ENCODE measurements at regions not wholly inside any gene's neighbourhood (a gene's known extent, or its start where the extent isn't known, plus 50 kb on each side); places are given as distances from the start of the nearest gene placed in this dataset.

DNA sequence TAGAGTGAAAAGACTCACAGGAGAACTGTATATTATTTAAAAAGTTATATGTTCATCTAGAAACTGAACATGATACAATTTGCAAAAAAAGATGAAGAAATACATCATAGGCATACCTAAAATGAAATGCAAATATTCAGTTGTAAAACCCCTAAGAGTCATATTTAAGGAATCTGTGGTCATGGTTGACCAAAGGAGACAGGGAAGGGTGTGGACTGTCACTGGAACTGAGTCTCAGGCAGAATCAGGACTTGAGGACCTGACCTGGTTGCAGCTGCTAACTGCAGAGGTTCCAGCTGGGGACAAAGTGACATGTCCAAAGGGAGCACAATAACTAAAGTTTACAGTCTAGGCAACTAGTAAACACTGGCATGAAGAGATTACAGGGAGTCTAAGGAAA lies 211.3 kb upstream of the RAG2 start:
- no peaks in the 10 kb centered on the region for H4K20me1 ChIP-seq (ENCODE audit: control insufficient read depth, insufficient read depth)
- H2AFZ ChIP-seq (ENCODE audit: control insufficient read depth, low read depth, low read length), result no peak overlapping the region
- TF ChIP-seq NR2C2 (IDR thresholded peaks at IDR 0.05; ENCODE audit: borderline replicate concordance, control insufficient read depth, insufficient read length, low read depth) (no peak), ATF3 (IDR thresholded peaks at IDR 0.05; ENCODE audit: borderline replicate concordance, extremely low read depth, low read depth, low read length) (no peak), BACH1 (IDR thresholded peaks at IDR 0.05; ENCODE audit: borderline replicate concordance) (no peak), ZNF207 (IDR thresholded peaks at IDR 0.05; ENCODE audit: borderline replicate concordance) (no peak), NR2C1 (IDR thresholded peaks at IDR 0.05) (no peak), CHD1 (IDR thresholded peaks at IDR 0.05; ENCODE audit: low read depth, low read length) (no peak), MLLT1 (IDR thresholded peaks at IDR 0.05) (no peak), SUZ12 (IDR thresholded peaks at IDR 0.05; ENCODE audit: unreplicated experiment) (no peak), CBX5 (IDR thresholded peaks at IDR 0.05; ENCODE audit: low read depth) (no peak)
- TF ChIP-seq, protein P1, sequence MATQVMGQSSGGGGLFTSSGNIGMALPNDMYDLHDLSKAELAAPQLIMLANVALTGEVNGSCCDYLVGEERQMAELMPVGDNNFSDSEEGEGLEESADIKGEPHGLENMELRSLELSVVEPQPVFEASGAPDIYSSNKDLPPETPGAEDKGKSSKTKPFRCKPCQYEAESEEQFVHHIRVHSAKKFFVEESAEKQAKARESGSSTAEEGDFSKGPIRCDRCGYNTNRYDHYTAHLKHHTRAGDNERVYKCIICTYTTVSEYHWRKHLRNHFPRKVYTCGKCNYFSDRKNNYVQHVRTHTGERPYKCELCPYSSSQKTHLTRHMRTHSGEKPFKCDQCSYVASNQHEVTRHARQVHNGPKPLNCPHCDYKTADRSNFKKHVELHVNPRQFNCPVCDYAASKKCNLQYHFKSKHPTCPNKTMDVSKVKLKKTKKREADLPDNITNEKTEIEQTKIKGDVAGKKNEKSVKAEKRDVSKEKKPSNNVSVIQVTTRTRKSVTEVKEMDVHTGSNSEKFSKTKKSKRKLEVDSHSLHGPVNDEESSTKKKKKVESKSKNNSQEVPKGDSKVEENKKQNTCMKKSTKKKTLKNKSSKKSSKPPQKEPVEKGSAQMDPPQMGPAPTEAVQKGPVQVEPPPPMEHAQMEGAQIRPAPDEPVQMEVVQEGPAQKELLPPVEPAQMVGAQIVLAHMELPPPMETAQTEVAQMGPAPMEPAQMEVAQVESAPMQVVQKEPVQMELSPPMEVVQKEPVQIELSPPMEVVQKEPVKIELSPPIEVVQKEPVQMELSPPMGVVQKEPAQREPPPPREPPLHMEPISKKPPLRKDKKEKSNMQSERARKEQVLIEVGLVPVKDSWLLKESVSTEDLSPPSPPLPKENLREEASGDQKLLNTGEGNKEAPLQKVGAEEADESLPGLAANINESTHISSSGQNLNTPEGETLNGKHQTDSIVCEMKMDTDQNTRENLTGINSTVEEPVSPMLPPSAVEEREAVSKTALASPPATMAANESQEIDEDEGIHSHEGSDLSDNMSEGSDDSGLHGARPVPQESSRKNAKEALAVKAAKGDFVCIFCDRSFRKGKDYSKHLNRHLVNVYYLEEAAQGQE (IDR thresholded peaks at IDR 0.05; ENCODE audit: low read depth, low read length), result no peak
- TF ChIP-seq, protein P2, sequence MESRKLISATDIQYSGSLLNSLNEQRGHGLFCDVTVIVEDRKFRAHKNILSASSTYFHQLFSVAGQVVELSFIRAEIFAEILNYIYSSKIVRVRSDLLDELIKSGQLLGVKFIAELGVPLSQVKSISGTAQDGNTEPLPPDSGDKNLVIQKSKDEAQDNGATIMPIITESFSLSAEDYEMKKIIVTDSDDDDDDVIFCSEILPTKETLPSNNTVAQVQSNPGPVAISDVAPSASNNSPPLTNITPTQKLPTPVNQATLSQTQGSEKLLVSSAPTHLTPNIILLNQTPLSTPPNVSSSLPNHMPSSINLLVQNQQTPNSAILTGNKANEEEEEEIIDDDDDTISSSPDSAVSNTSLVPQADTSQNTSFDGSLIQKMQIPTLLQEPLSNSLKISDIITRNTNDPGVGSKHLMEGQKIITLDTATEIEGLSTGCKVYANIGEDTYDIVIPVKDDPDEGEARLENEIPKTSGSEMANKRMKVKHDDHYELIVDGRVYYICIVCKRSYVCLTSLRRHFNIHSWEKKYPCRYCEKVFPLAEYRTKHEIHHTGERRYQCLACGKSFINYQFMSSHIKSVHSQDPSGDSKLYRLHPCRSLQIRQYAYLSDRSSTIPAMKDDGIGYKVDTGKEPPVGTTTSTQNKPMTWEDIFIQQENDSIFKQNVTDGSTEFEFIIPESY (IDR thresholded peaks at IDR 0.05), result no peak
- TF ChIP-seq, protein P3, sequence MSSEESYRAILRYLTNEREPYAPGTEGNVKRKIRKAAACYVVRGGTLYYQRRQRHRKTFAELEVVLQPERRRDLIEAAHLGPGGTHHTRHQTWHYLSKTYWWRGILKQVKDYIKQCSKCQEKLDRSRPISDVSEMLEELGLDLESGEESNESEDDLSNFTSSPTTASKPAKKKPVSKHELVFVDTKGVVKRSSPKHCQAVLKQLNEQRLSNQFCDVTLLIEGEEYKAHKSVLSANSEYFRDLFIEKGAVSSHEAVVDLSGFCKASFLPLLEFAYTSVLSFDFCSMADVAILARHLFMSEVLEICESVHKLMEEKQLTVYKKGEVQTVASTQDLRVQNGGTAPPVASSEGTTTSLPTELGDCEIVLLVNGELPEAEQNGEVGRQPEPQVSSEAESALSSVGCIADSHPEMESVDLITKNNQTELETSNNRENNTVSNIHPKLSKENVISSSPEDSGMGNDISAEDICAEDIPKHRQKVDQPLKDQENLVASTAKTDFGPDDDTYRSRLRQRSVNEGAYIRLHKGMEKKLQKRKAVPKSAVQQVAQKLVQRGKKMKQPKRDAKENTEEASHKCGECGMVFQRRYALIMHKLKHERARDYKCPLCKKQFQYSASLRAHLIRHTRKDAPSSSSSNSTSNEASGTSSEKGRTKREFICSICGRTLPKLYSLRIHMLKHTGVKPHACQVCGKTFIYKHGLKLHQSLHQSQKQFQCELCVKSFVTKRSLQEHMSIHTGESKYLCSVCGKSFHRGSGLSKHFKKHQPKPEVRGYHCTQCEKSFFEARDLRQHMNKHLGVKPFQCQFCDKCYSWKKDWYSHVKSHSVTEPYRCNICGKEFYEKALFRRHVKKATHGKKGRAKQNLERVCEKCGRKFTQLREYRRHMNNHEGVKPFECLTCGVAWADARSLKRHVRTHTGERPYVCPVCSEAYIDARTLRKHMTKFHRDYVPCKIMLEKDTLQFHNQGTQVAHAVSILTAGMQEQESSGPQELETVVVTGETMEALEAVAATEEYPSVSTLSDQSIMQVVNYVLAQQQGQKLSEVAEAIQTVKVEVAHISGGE (CRISPR knock-in tag; IDR thresholded peaks at IDR 0.05), result no peak
- no peaks in the 10 kb centered on the region for H3K9me3 ChIP-seq (replicated peaks; ENCODE audit: control insufficient read depth, insufficient read depth, low read length)
- intact Hi-C loops (cut with micrococcal nuclease; ENCODE audit: unreplicated experiment) (no loop called here), in situ Hi-C loops (cut with MboI) (no loop called here)
- no peak overlapping the region for H3K4me2 ChIP-seq (ENCODE audit: control insufficient read depth, insufficient read depth)
- DNase-seq (ENCODE audit: low read depth, low spot score), result no peak
- H3K27me3 ChIP-seq (replicated peaks in 1 of 2; ENCODE audit: control insufficient read depth in 2 of 2, insufficient read depth in 2 of 2, low read length in 1 of 2), result no peaks in the 10 kb centered on the region
- H3K36me3 ChIP-seq (ENCODE audit: control insufficient read depth in 2 of 2, insufficient read depth in 2 of 2, low read length in 1 of 2), result no peaks in the 10 kb centered on the region
- no peaks in the 10 kb centered on the region for H3K4me1 ChIP-seq (ENCODE audit: control insufficient read depth, insufficient read depth, low read length)
- CTCF ChIA-PET, result no interaction called here
- no peak overlapping the region for H3K9ac ChIP-seq (ENCODE audit: control insufficient read depth, insufficient read depth, low read length)
- RAD21 ChIA-PET (ENCODE audit: unreplicated experiment), result no interaction called here
- FAIRE-seq, result no peak
- H3K27ac ChIP-seq (ENCODE audit: control insufficient read depth, insufficient read depth), result no peak overlapping the region
- SMC1A ChIA-PET (ENCODE audit: uncharacterized antibody, unreplicated experiment), result no interaction called here
- POLR2A ChIA-PET, result no interaction called here
- no TSS peak for BruUV-seq (replicated peaks)
- no peak overlapping the region for H3K4me3 ChIP-seq
- H3K79me2 ChIP-seq (ENCODE audit: control insufficient read depth, insufficient read depth, low read length), result no peaks in the 10 kb centered on the region
- no peak for ATAC-seq

Data from GM12878 (cell line).